GM12875 (cell line): ENCODE measurements at regions not wholly inside any gene's neighbourhood (a gene's known extent, or its start where the extent isn't known, plus 50 kb on each side); places are given as distances from the start of the nearest gene placed in this dataset.
"Not testable (repeated sequence)": the region's sequence is repeated elsewhere in the genome, so short reads cannot be mapped to it uniquely, and the experiment has no call there.

Experiments
- H3K4me3 ChIP-seq: one replicate; pipeline ENCODE4 v1.5.1; 2011; ENCODE audit warnings: low read depth, low read length, control low read depth
- TF ChIP-seq, protein P1 (sequence below): IDR thresholded peaks from 2 replicates; pipeline ENCODE4 v1.5.1; 2011; ENCODE audit warnings: low read depth, mild to moderate bottlenecking, control low read depth, inconsistent platforms, low read length, moderate library complexity, borderline replicate concordance; ENCODE audit not compliant: insufficient read depth

DNA sequence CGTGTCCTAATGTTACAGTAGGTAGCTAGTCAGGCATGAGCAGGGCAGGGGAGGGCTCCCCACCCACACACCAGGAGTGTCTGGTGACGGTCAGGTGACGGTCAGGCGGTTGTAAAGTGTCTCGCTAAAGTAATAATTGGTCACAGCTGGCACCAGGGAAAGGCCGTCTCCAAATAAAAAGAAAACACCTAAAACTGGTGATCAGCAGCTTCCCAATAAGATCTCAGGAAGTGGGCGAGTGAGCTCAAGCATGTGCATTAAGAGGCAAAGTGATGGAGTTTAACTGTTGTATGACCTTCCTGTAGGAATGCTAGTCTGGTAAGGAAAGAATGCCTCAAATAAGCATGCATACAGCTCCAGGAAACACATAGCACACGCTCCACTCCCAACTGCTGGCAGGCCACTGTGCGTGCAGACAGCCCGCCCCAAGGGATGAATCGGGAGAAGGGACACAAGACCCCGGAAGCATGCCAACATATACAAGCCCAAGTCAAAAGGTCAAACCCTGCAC, 177.1 kb downstream of the RNF144A start:
- TF ChIP-seq, protein P1, sequence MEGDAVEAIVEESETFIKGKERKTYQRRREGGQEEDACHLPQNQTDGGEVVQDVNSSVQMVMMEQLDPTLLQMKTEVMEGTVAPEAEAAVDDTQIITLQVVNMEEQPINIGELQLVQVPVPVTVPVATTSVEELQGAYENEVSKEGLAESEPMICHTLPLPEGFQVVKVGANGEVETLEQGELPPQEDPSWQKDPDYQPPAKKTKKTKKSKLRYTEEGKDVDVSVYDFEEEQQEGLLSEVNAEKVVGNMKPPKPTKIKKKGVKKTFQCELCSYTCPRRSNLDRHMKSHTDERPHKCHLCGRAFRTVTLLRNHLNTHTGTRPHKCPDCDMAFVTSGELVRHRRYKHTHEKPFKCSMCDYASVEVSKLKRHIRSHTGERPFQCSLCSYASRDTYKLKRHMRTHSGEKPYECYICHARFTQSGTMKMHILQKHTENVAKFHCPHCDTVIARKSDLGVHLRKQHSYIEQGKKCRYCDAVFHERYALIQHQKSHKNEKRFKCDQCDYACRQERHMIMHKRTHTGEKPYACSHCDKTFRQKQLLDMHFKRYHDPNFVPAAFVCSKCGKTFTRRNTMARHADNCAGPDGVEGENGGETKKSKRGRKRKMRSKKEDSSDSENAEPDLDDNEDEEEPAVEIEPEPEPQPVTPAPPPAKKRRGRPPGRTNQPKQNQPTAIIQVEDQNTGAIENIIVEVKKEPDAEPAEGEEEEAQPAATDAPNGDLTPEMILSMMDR: no peak
- H3K4me3 ChIP-seq: no peak overlapping the region

DNA sequence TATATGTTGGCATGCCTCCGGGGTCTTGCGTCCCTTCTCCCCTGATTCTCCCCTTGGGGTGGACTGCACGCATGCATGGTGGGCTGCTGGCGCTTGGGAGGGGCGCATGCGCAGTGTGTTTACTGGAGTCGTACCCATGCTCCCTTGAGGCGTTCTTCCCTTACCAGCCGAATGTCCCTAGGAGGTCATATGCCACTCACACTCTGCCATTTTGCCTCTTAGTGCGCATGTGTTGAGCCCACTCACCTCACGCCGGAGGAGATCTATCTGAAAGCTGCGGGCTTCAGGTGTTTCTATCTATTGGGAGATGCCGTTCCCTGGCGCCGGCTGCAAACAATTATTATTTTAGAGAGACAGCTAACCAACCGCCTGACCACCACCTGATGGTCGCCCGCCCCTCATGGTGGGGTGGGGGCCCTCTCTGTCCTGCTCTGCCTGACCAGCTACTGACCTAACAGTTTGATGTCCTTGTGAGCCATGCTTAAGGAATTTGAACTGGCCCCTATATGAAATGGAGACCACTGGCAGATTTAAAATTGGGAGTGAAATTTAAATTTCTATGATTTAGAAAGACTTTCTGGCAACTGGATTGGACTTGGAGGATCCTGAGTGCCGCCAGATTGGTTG, 179.6 kb downstream of the RNF144A start:
- no peak overlapping the region for H3K4me3 ChIP-seq
- TF ChIP-seq, protein P1: no peak

DNA sequence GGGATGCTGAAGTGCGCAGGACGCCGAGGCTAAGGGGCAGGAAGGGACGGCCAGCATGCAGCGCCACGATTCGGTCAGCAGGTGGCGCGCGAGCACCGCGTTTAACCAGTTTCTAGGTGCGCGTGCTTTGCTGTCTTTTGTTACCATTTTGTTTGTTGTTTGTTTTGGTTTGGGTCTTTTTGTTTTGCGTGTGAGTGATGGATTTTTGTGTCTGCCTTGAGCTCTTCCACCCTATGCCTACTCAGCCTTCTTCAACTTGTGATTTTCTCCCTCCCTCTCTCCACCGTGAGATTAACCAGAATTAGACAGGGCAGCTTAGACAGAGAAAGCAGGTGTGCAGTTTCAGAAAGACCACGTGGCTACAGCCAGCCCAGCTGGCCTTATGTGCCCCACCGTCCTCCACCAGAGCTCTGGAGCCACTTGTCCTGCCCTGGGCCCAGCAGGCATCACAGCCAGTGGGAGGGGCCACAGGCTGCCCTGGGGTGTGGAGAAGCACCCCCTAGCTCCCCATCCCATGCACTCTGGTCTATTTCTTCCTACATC, 180.2 kb downstream of the RNF144A start:
- H3K4me3 ChIP-seq: no peak overlapping the region
- TF ChIP-seq, protein P1: peak; percentile 99

DNA sequence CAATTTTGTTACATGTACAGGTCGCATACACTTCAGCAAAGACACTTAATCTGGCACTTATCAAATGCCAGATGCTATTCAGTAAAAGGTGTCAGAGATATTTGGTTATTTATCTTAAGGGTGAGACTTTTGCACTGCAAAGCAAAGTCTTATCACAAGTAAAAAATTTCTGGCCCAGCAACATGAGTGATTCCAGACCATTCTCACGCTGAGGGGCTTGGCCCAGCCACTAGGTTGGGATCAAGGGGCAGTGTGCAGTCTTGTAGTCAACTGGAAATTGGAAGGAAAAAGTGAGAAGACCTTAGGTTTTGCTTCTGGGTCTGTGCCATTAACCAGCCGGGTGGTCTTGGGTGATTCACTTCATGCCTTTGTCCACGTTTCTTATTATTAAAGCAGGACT, 181.6 kb downstream of the RNF144A start:
- TF ChIP-seq, protein P1: no peak
- no peak overlapping the region for H3K4me3 ChIP-seq

DNA sequence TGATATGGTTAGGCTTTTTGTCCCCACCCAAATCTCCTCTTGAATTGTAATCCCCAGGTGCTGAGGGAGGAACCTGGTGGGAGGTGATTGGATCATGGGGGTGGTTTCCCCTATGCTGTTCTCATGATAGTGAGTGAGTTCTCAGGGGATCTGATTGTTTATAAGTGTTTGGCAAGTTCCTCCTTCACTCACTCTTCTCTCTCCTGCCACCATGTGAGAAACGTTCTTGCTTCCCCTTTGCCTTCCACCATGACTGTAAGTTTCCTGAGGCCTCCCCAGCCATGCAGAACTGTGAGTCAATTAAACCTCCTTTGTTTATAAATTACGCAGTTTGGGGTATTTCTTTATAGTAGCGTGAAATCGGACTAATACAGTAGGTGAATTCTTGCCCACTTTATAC, 182.5 kb downstream of the RNF144A start:
- H3K4me3 ChIP-seq: not testable (repeated sequence)

DNA sequence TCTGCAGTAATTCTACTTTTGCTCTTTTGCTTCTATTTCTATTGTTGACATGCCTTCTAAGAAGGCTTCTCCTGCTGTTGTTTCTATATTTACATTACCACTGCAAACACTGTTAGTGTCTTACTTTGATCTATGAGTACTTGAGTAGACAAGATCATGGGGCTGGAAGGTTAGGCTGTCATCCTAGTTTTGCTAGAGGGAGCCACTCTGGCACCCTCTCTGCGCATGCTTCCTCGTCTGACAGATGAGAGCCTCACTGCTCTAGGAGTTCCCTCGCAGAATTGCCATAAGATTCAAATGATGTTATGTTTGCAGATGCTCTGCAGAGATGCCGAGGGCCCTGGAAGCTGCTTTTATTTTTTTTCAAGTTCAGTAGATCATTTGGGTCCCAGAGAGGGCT, 185.6 kb downstream of the RNF144A start:
- no peak overlapping the region for H3K4me3 ChIP-seq
- TF ChIP-seq, protein P1: no peak

DNA sequence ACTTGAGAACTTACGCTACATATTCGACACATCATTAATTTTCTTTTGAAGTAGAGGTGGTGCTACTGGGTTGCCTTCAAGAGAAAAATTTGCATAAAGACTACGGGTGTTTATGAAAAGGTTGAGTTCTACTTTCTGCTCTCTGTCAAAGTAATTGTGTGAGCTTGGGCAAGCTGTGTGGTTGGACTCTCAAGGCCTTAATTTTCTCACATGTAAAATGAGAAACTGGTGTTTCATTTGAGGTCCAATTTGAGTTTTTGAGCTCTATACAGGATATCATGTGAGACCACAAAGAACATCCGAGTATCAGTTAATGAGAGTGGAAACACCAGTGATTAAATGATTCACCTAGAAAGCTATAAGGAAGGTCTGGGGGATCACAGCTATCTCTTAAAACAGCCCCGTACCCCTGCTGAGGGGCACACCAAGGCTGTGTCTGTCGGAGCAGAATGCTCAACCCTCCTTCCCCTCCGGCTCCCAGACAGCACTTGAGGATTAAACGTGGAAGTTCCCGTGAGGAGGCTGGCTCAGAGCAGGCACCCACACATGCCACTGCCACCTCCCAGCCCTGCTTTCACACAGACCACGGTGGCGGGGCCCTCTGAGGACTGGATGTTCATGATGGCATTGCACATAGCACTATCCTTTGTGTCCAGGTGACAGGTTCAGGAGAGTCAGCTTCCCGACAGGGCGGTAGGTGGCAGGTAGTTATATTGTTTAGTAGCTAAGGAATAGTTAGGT, 191.8 kb downstream of the RNF144A start:
- H3K4me3 ChIP-seq: no peak overlapping the region
- TF ChIP-seq, protein P1: no peak
